ENCODE measurements at regions not wholly inside any gene's neighbourhood (a gene's known extent, or its start where the extent isn't known, plus 50 kb on each side); places are given as distances from the start of the nearest gene placed in this dataset.

- no peak for DNase-seq (ENCODE audit: low read depth)
- in situ Hi-C loops (cut with HindIII; ENCODE audit: low pct_unique_long_range_greater_than_20kb, low sequenced_read_pairs) = no loop called here
These were observed 82.1 kb upstream of the POMGNT2 start for GRCh38 chr3:43187836-43188479.

DNA sequence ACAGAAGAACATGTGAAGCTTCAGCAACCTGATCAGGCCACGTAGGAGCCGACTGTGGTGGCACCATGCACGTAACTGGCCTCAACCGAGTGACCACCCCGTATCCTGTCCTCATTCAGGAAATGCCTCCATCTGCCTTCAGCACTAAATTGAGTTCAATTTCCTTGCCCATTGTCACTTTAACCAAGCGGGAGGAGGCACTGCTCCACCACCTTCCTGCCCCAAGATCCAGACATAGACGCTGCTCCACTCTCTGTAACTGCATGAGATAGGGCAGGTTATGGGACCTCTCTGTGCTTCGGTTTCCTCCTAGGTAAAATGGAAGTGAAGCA lies 80.1 kb upstream of the POMGNT2 start:
- no peak for DNase-seq (ENCODE audit: low read depth)
- in situ Hi-C loops (cut with HindIII; ENCODE audit: low pct_unique_long_range_greater_than_20kb, low sequenced_read_pairs) = no loop called here

GRCh38 chr3:43185274-43185982 lies 79.5 kb upstream of the POMGNT2 start:
- peak; percentile 18 for DNase-seq (ENCODE audit: low read depth)
- in situ Hi-C loops (cut with HindIII; ENCODE audit: low pct_unique_long_range_greater_than_20kb, low sequenced_read_pairs) = no loop called here

- in situ Hi-C loops (cut with HindIII; ENCODE audit: low pct_unique_long_range_greater_than_20kb, low sequenced_read_pairs) = no loop called here
- no peak for DNase-seq (ENCODE audit: low read depth)
These were observed 77.6 kb upstream of the POMGNT2 start for GRCh38 chr3:43183456-43183855.

GRCh38 chr3:43181202-43181821 lies 75.4 kb upstream of the POMGNT2 start:
- DNase-seq (ENCODE audit: low read depth) = peak; percentile 41
- in situ Hi-C loops (cut with HindIII; ENCODE audit: low pct_unique_long_range_greater_than_20kb, low sequenced_read_pairs) = no loop called here

- in situ Hi-C loops (cut with HindIII; ENCODE audit: low pct_unique_long_range_greater_than_20kb, low sequenced_read_pairs) = no loop called here
- no peak for DNase-seq (ENCODE audit: low read depth)
These were observed 74.8 kb upstream of the POMGNT2 start for GRCh38 chr3:43180694-43181093.

DNA sequence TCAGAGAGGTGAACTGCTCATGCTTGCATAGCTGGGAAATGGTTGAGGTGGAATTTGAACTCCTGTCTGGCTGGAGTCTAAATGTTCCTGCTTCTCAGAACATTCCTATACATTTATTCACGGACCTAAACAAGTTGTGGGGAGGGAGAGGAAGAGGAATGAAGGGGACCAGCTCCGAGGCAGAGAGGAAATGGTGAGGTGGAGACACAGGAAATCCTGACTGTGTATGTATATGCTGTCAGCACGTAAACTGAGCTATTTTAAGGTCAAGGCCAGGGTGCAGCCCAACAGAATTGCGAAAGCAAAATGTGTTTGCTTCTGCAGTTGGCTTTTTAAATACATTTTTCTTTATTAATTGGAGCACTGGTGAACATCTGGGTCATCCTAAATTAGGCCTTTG lies 74.1 kb upstream of the POMGNT2 start:
- no peak for DNase-seq (ENCODE audit: low read depth)
- in situ Hi-C loops (cut with HindIII; ENCODE audit: low pct_unique_long_range_greater_than_20kb, low sequenced_read_pairs) = no loop called here

DNA sequence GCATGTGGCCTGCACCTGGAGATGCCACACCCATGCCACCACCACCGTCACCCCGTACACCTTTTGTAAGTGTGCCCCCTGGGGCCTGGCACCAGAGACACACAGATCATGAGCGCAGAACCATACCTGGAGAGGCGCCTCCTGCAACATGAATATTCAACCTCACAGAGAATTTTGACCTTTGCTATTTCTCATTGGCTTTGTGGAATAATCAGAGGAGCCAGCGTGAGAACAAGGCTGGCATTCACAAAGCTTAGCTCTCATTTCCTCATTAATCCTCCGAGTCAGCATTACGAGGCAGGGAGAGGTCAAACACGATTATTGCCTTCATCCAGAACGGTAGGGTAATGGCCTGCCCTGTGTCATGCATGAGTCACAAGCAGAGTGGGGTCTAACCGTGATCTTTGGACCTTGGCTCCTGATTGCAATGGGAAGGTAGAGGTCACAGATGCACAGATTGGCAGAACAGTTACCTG lies 73.0 kb upstream of the POMGNT2 start:
- DNase-seq (ENCODE audit: low read depth) = peak; percentile 92
- in situ Hi-C loops (cut with HindIII; ENCODE audit: low pct_unique_long_range_greater_than_20kb, low sequenced_read_pairs) = no loop called here

GRCh38 chr3:43177085-43177484 lies 71.2 kb upstream of the POMGNT2 start:
- in situ Hi-C loops (cut with HindIII; ENCODE audit: low pct_unique_long_range_greater_than_20kb, low sequenced_read_pairs) = no loop called here
- DNase-seq (ENCODE audit: low read depth) = peak; percentile 75

DNA sequence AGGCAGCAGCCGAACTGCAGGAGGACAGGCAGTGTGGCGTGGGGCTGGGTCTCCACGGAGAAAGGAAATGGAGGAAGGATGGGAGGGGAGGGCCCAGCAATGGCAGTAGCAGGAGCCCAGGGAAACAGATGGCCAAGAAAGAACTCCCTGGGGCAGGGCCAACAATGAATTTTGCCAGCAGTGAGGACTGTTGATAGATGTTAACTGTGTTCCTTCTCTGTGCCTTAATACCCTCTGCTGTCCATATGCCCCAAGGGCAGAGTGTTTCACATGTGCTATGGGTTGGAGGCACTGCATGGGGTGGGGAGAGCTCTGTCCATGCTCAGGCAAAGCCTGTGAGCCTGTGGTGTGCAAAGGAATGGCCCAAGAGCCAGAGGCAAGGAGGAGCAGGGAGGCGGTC lies 70.8 kb upstream of the POMGNT2 start:
- in situ Hi-C loops (cut with HindIII; ENCODE audit: low pct_unique_long_range_greater_than_20kb, low sequenced_read_pairs) = no loop called here
- DNase-seq (ENCODE audit: low read depth) = no peak

- in situ Hi-C loops (cut with HindIII; ENCODE audit: low pct_unique_long_range_greater_than_20kb, low sequenced_read_pairs) = no loop called here
- DNase-seq (ENCODE audit: low read depth) = no peak
These were observed 69.7 kb upstream of the POMGNT2 start for GRCh38 chr3:43175541-43175940.

DNA sequence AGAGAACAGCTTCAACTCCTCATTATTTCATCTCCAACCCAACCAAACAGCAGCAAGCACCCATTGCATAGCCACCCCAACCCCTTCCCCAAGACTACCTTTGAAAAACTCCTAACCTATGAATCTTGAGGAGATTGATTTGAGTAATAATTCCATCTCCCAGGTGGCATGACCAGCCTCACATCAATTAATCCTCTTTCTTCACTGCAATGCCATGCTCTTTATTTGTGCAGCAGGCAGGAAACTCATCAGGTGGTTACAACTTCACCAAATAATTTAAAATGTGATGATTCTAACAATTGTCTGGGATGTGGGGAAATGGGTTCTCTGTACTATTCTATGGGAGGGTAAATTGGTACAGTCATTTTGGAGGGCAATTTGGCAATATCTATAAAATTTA lies 68.1 kb upstream of the POMGNT2 start:
- in situ Hi-C loops (cut with HindIII; ENCODE audit: low pct_unique_long_range_greater_than_20kb, low sequenced_read_pairs) = no loop called here
- DNase-seq (ENCODE audit: low read depth) = no peak

DNA sequence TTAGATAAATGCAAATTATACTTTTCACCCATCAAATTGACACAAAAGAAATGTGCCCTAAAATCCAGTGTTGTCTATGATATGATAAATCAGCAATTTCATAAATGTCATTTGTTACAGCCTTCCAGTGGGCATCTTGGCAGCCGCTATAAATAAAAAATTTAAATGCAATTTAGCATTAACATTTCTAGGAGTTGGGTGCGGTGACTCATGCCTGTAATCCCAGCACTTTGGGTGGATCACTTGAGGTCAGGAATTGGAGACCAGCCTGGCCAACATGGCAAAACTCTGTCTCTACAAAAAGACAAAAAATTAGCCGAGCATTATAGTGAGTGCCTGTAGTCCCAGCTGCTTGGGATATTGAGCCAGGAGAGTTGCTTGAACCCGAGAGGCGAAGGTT lies 65.9 kb upstream of the POMGNT2 start:
- no peak for DNase-seq (ENCODE audit: low read depth)

GRCh38 chr3:43170553-43170952 lies 64.7 kb upstream of the POMGNT2 start:
- no peak for DNase-seq (ENCODE audit: low read depth)
- in situ Hi-C loops (cut with HindIII; ENCODE audit: low pct_unique_long_range_greater_than_20kb, low sequenced_read_pairs) = no loop called here

More for the DNA sequence above, 65.9 kb upstream of the POMGNT2 start:
- in situ Hi-C loops (cut with HindIII; ENCODE audit: low pct_unique_long_range_greater_than_20kb, low sequenced_read_pairs) = no loop called here

DNA sequence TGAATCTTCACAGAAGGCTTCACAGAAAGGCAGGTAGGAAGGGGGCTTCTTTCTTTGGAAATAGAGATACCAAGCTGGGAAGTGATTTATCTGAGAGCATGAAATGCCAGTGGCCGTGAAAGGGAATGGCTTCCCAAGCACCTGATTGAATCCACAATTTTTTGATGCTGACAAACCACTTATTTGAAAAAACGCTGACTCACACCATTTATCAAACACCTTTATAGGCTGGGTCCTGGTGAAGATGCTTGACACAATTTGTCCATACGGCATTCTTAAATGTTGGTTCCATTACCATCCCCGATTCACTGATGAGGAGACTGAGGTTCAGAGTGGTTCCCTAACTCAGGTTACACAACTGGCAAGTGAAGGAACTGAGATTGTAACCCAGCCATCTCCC lies 64.1 kb upstream of the POMGNT2 start:
- no peak for DNase-seq (ENCODE audit: low read depth)
- in situ Hi-C loops (cut with HindIII; ENCODE audit: low pct_unique_long_range_greater_than_20kb, low sequenced_read_pairs) = no loop called here

GRCh38 chr3:43166406-43166805 lies 60.5 kb upstream of the POMGNT2 start:
- in situ Hi-C loops (cut with HindIII; ENCODE audit: low pct_unique_long_range_greater_than_20kb, low sequenced_read_pairs) = no loop called here

DNA sequence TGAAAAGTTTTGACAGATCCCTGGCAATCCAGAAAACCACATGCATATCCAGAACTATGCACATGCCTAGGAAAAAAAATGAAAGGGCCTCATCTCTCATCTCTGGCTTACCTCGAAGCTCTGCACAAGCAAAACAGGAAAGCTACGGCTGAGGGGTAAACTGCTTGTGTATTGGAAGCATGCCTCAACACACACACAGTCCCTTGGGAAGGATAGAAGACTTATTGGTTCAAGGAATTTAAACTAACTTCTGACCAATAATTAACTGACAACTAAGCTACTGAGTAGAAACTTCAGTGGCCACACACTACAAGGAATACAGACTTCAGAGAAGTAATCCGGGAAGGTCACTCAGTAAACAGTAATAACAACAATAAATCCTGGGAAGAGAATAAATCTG lies 59.9 kb upstream of the POMGNT2 start:
- in situ Hi-C loops (cut with HindIII; ENCODE audit: low pct_unique_long_range_greater_than_20kb, low sequenced_read_pairs) = no loop called here
- DNase-seq (ENCODE audit: low read depth) = no peak

More at GRCh38 chr3:43166406-43166805, 60.5 kb upstream of the POMGNT2 start:
- no peak for DNase-seq (ENCODE audit: low read depth)

DNA sequence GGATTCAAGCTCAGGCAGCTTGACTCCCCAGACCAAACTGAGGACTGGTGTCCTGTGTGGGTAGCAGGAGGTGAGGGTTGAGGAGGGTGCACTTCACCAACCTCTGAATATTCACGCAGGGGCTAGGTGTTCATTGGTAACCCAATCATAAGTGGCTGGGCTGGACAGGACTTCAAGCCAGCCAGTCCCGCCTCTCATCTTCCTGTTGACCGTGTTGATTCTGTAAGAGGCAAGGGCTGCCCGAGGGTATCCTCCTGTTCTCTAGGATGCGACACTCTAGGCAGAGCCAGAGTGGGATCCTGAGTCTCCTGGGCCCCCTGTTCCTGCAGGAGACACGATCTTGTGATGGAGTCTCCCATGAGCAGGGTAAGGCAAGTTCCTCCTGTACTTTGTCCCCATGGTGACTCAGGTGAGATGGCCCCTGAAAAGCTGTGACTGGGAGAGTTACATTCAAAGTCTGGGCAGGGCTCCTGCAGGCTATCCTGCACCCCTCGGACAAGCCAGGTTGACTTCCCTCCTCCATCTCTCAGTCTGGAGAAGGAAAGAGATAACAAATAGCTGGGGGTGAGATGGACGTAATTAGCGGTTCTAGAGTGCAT lies 58.1 kb upstream of the POMGNT2 start:
- in situ Hi-C loops (cut with HindIII; ENCODE audit: low pct_unique_long_range_greater_than_20kb, low sequenced_read_pairs) = no loop called here
- DNase-seq (ENCODE audit: low read depth) = no peak

Data from Caki2 (cell line).